H1 (cell line): ENCODE measurements at regions not wholly inside any gene's neighbourhood (a gene's known extent, or its start where the extent isn't known, plus 50 kb on each side); places are given as distances from the start of the nearest gene placed in this dataset.

Experiments
- CTCF ChIA-PET: fragments of 300-600 bp; sonication (Branson Sonifier 250); formaldehyde crosslinking; loops from one replicate; lab custom pipeline; 2021; ENCODE audit not compliant: partially characterized antibody; lab: Charles Lee
- POLR2A ChIA-PET: fragments of 300-600 bp; sonication (Branson Sonifier 250); formaldehyde crosslinking; loops from one replicate; lab custom pipeline; 2021; ENCODE audit warnings: inconsistent platforms; ENCODE audit not compliant: partially characterized antibody; lab: Charles Lee
- DNase-seq, 2 experiments: peaks; one replicate each; pipeline versions ENCODE4 v3.0.0 to v3.0.0-alpha.2; 2010 to 2022; ENCODE audit warnings: low spot score in 2 of 2, low read depth in 1 of 2, mixed read lengths in 1 of 2
- FAIRE-seq: peaks from 2 replicates; lab custom pipeline; 2011; peaks lifted over from hg19 to GRCh38; lab: Jason Lieb, UNC
- H2AFZ ChIP-seq: 2 replicates; pipeline ENCODE4 v1.8.1; 2012; ENCODE audit warnings: low read length, inconsistent platforms
- H2AK5ac ChIP-seq: 2 replicates; pipeline ENCODE4 v1.6.1; 2013; ENCODE audit warnings: low read depth, low read length
- H2BK120ac ChIP-seq: replicated peaks from 2 replicates; pipeline ENCODE3; 2013; ENCODE audit warnings: low read depth, low read length, inconsistent platforms
- H2BK12ac ChIP-seq: 2 replicates; pipeline ENCODE4 v1.6.1; 2013; ENCODE audit warnings: low read depth, low read length
- H2BK15ac ChIP-seq: 2 replicates; pipeline ENCODE4 v1.6.1; 2013; ENCODE audit warnings: low read length
- H2BK20ac ChIP-seq: 2 replicates; pipeline ENCODE4 v1.6.1; 2013; ENCODE audit warnings: low read length
- H2BK5ac ChIP-seq: 2 replicates; pipeline ENCODE4 v1.6.1; 2013; ENCODE audit warnings: low read depth, low read length
- H3K14ac ChIP-seq: 2 replicates; pipeline ENCODE4 v1.6.1; 2013; ENCODE audit warnings: inconsistent platforms; ENCODE audit not compliant: insufficient read length
- H3K18ac ChIP-seq: 2 replicates; pipeline ENCODE4 v1.6.1; 2013; ENCODE audit warnings: low read length; ENCODE audit errors: extremely low read depth
- H3K23ac ChIP-seq: 2 replicates; pipeline ENCODE4 v1.6.1; 2013; ENCODE audit warnings: inconsistent platforms; ENCODE audit not compliant: insufficient read length
- H3K23me2 ChIP-seq: 2 replicates; pipeline ENCODE4 v1.6.1; 2013; ENCODE audit warnings: low read depth, low read length
- H3K27ac ChIP-seq: 2 replicates; pipeline ENCODE4 v1.6.1; 2011; ENCODE audit warnings: low read depth, low read length, inconsistent platforms
- H3K27me3 ChIP-seq, 4 experiments: replicated peaks in 1 of 4; 1 replicate in 1 of 4; 2 replicates in 3 of 4; pipeline versions ENCODE4 v1.6.1 to v1.8.1; 2011 to 2013; ENCODE audit warnings: low read length in 3 of 4, mild to moderate bottlenecking in 3 of 4, inconsistent platforms in 2 of 4, mixed read lengths in 2 of 4, moderate library complexity in 1 of 4; ENCODE audit not compliant: control insufficient read depth in 3 of 4, insufficient read depth in 3 of 4; ENCODE audit errors: extremely low read depth in 1 of 4
- H3K36me3 ChIP-seq, 4 experiments: 2 replicates each; pipeline versions ENCODE4 v1.6.1 to v1.8.1; 2011 to 2013; ENCODE audit warnings: mild to moderate bottlenecking in 4 of 4, low read length in 3 of 4, moderate library complexity in 2 of 4, control low read depth in 1 of 4, inconsistent platforms in 1 of 4; ENCODE audit not compliant: insufficient read depth in 4 of 4, control insufficient read depth in 2 of 4
- H3K4ac ChIP-seq: replicated peaks from 2 replicates; pipeline ENCODE3; 2013; ENCODE audit warnings: low read length, low read depth, mixed read lengths, inconsistent platforms; ENCODE audit not compliant: insufficient read length
- H3K4me1 ChIP-seq, 4 experiments: replicated peaks in 1 of 4; 1 replicate in 1 of 4; 2 replicates in 3 of 4; pipeline versions ENCODE4 v1.6.1 to v1.8.1; 2011 to 2013; ENCODE audit warnings: low read length in 3 of 4, inconsistent platforms in 2 of 4, mixed read lengths in 1 of 4; ENCODE audit not compliant: insufficient read depth in 4 of 4, control insufficient read depth in 3 of 4
- H3K4me2 ChIP-seq, 2 experiments: 2 replicates each; pipeline versions ENCODE4 v1.6.1 to v1.8.1; 2011 to 2013; ENCODE audit warnings: low read depth in 2 of 2, low read length in 2 of 2, control low read depth in 1 of 2, inconsistent platforms in 1 of 2, mild to moderate bottlenecking in 1 of 2; ENCODE audit not compliant: insufficient read depth in 1 of 2
- H3K4me3 ChIP-seq, 4 experiments: fragments of 200-600, 300-600 bp in 1 of 4; sonication (generic), shearing (Covaris generic), sonication (Bioruptor Twin) in 1 of 4; 2 replicates each; pipeline versions ENCODE4 v1.5.1 to v1.8.1; 2011 to 2016; ENCODE audit warnings: low read length in 4 of 4, low read depth in 3 of 4, control low read depth in 2 of 4, inconsistent platforms in 2 of 4, mild to moderate bottlenecking in 2 of 4, mixed read lengths in 1 of 4, moderate library complexity in 1 of 4; ENCODE audit not compliant: insufficient read depth in 2 of 4; ENCODE audit errors: extremely low read depth in 1 of 4
- H3K56ac ChIP-seq: replicated peaks from 2 replicates; pipeline ENCODE3; 2013; ENCODE audit warnings: low read depth, mild to moderate bottlenecking, mixed read lengths, low read length, inconsistent platforms; ENCODE audit not compliant: insufficient read length
- H3K79me1 ChIP-seq: 2 replicates; pipeline ENCODE4 v1.6.1; 2013; ENCODE audit warnings: low read depth, low read length, control low read depth
- H3K79me2 ChIP-seq, 2 experiments: 2 replicates each; pipeline versions ENCODE4 v1.6.1 to v1.8.1; 2012 to 2013; ENCODE audit warnings: low read length in 2 of 2, mild to moderate bottlenecking in 2 of 2, inconsistent platforms in 1 of 2; ENCODE audit not compliant: insufficient read depth in 2 of 2, control insufficient read depth in 1 of 2
- H3K9ac ChIP-seq, 4 experiments: replicated peaks in 1 of 4; 1 replicate in 1 of 4; 2 replicates in 3 of 4; pipeline versions ENCODE4 v1.6.1 to v1.8.1; 2011 to 2013; ENCODE audit warnings: low read depth in 3 of 4, low read length in 3 of 4, control low read depth in 2 of 4, mild to moderate bottlenecking in 2 of 4, moderate library complexity in 2 of 4, inconsistent platforms in 1 of 4; ENCODE audit errors: extremely low read depth in 1 of 4
- H3K9me3 ChIP-seq, 2 experiments: 2 replicates each; pipeline versions ENCODE4 v1.6.1 to v1.8.1; 2012 to 2013; ENCODE audit warnings: mild to moderate bottlenecking in 2 of 2, moderate library complexity in 2 of 2, control low read depth in 1 of 2, inconsistent platforms in 1 of 2, low read depth in 1 of 2, low read length in 1 of 2, mixed read lengths in 1 of 2; ENCODE audit not compliant: insufficient read depth in 2 of 2
- H4K20me1 ChIP-seq, 2 experiments: replicated peaks in 1 of 2; 2 replicates each; pipeline versions ENCODE3 to v1.8.1; 2011 to 2013; ENCODE audit warnings: inconsistent platforms in 2 of 2, low read length in 2 of 2, mild to moderate bottlenecking in 1 of 2; ENCODE audit not compliant: insufficient read depth in 2 of 2, control insufficient read depth in 1 of 2
- H4K5ac ChIP-seq: 2 replicates; pipeline ENCODE4 v1.6.1; 2013; ENCODE audit warnings: low read length, low read depth, mixed read lengths, inconsistent platforms; ENCODE audit not compliant: insufficient read length
- H4K8ac ChIP-seq: 2 replicates; pipeline ENCODE4 v1.8.0; 2013; ENCODE audit warnings: mild to moderate bottlenecking, moderate library complexity, low read length, inconsistent platforms; ENCODE audit not compliant: insufficient read depth; ENCODE audit errors: extremely low read depth
- H4K91ac ChIP-seq: replicated peaks from 2 replicates; pipeline ENCODE3; 2013; ENCODE audit warnings: low read length, mixed read lengths, inconsistent platforms; ENCODE audit not compliant: insufficient read length
- CEBPB ChIP-seq: IDR thresholded peaks from 2 replicates; pipeline ENCODE4 v1.6.1; 2012; ENCODE audit warnings: low read depth, low read length
- JUND ChIP-seq: IDR thresholded peaks from 2 replicates; pipeline ENCODE4 v1.6.1; 2011; ENCODE audit warnings: mild to moderate bottlenecking, improper control_type of control experiment, low read length
- KDM1A ChIP-seq: fragments of 200-600, 300-600 bp; sonication (generic); IDR thresholded peaks from 2 replicates; pipeline ENCODE4 v1.7.1; 2016; ENCODE audit warnings: mild to moderate bottlenecking, low read length, borderline replicate concordance
- KDM4A ChIP-seq: IDR thresholded peaks from one replicate; pipeline ENCODE4 v1.7.1; 2012; ENCODE audit warnings: low read depth, mild to moderate bottlenecking, moderate library complexity, low read length, inconsistent platforms; ENCODE audit not compliant: severe bottlenecking
- MAFK ChIP-seq: IDR thresholded peaks from 2 replicates; pipeline ENCODE4 v1.6.1; 2012; ENCODE audit warnings: low read depth, mild to moderate bottlenecking, improper control_type of control experiment, low read length
- RBBP5 ChIP-seq: IDR thresholded peaks from 2 replicates; pipeline ENCODE4 v1.7.1; 2012; ENCODE audit warnings: low read depth, mild to moderate bottlenecking, inconsistent platforms, low read length, moderate library complexity, borderline replicate concordance
- WGBS, 2 experiments: shearing (Covaris generic) in 1 of 2; methylation state at CpG; one replicate each; pipeline versions ENCODE4 v1.1.6 to v1.1.7; 2013 to 2015; ENCODE audit warnings: low lambda C conversion rate in 2 of 2, mixed read lengths in 2 of 2, inconsistent platforms in 1 of 2, low coverage in 1 of 2, missing lambda C conversion rate in 1 of 2; ENCODE audit not compliant: insufficient replicate concordance in 2 of 2, insufficient coverage in 1 of 2, insufficient read length in 1 of 2; ENCODE audit errors: extremely low coverage in 1 of 2, missing lambda C conversion rate in 1 of 2; 5-methylcytosine and 5-hydroxymethylcytosine counted together
- TF ChIP-seq, protein P1 (sequence below): IDR thresholded peaks from 2 replicates; pipeline ENCODE4 v1.6.1; 2012; ENCODE audit warnings: inconsistent platforms
- TF ChIP-seq, protein P2 (sequence below): IDR thresholded peaks from 2 replicates; pipeline ENCODE4 v1.6.1; 2012; ENCODE audit warnings: low read length, inconsistent platforms

DNA sequence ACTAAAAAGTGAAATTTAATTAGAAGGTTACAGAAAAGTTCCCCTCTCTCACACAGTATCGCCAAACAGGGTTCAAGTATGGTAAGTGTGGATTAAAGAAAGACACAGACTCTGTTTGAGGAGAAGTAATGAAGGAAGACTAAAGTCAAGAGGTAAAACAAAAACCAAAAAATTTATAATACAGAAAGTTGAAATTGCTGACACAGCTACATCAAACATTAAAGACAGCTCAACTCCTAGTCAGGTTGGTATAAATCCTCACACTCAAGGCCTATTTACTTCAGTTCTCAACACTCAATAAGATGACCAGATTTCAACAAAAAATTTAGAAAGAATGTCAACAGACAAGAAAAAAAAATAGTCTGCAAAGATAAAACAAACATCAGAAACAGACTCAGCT lies 300.5 kb upstream of the LINC00305 start:
- no peaks in the 10 kb centered on the region for H3K9me3 ChIP-seq
- TF ChIP-seq, protein P1, sequence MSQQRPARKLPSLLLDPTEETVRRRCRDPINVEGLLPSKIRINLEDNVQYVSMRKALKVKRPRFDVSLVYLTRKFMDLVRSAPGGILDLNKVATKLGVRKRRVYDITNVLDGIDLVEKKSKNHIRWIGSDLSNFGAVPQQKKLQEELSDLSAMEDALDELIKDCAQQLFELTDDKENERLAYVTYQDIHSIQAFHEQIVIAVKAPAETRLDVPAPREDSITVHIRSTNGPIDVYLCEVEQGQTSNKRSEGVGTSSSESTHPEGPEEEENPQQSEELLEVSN: no peak
- TF ChIP-seq KDM1A (no peak), MAFK (peak; percentile 70; the same call in 1 of the 2 replicates), RBBP5 (no peak), KDM4A (no peak), CEBPB (no peak), JUND (no peak)
- TF ChIP-seq, protein P2, sequence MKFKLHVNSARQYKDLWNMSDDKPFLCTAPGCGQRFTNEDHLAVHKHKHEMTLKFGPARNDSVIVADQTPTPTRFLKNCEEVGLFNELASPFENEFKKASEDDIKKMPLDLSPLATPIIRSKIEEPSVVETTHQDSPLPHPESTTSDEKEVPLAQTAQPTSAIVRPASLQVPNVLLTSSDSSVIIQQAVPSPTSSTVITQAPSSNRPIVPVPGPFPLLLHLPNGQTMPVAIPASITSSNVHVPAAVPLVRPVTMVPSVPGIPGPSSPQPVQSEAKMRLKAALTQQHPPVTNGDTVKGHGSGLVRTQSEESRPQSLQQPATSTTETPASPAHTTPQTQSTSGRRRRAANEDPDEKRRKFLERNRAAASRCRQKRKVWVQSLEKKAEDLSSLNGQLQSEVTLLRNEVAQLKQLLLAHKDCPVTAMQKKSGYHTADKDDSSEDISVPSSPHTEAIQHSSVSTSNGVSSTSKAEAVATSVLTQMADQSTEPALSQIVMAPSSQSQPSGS: no peak
- H2AK5ac ChIP-seq: no peak overlapping the region
- no peak overlapping the region for H3K56ac ChIP-seq
- H2BK20ac ChIP-seq: no peak overlapping the region
- H2BK15ac ChIP-seq: no peak overlapping the region
- no peak for FAIRE-seq
- no peak overlapping the region for H2BK12ac ChIP-seq
- H3K9ac ChIP-seq: no peak overlapping the region
- no peak for DNase-seq
- H2BK5ac ChIP-seq: no peak overlapping the region
- ChIA-PET POLR2A (no interaction called here), CTCF (interaction anchor here (0.7 to 1.5 kb wide), 2 partner anchors 10 to 119 kb away, joined by 3 to 4 read pairs; no protein-coding TSS in a partner anchor)
- H3K23me2 ChIP-seq: no peaks in the 10 kb centered on the region
- H4K20me1 ChIP-seq: no peaks in the 10 kb centered on the region
- no peaks in the 10 kb centered on the region for H3K4me1 ChIP-seq
- H3K36me3 ChIP-seq: no peaks in the 10 kb centered on the region
- no peaks in the 10 kb centered on the region for H3K79me1 ChIP-seq
- H4K5ac ChIP-seq: no peak overlapping the region
- H3K23ac ChIP-seq: no peak overlapping the region
- H3K27me3 ChIP-seq: peaks cover 0 to 1% (median 0%) of the 10 kb centered on the region in 4 experiments; a peak in 1 of 7 replicates
- no peaks in the 10 kb centered on the region for H3K79me2 ChIP-seq
- no peak overlapping the region for H4K91ac ChIP-seq
- no peak overlapping the region for H3K18ac ChIP-seq
- H3K14ac ChIP-seq: no peak overlapping the region
- H2AFZ ChIP-seq: 0 out of 2 replicates have a peak overlapping the region, but pooled peaks have one; percentile 3
- H2BK120ac ChIP-seq: no peak overlapping the region
- WGBS, 2 experiments: 95% methylated on average over 1 of the region's 1 CpG; no CpG with 5 or more reads in 1 of the 2 experiments
- H4K8ac ChIP-seq: no peak overlapping the region
- H3K27ac ChIP-seq: no peak overlapping the region
- no peak overlapping the region for H3K4ac ChIP-seq
- H3K4me2 ChIP-seq: no peak overlapping the region
- no peak overlapping the region for H3K4me3 ChIP-seq
